B cell (primary cell): ENCODE measurements at regions not wholly inside any gene's neighbourhood (a gene's known extent, or its start where the extent isn't known, plus 50 kb on each side); places are given as distances from the start of the nearest gene placed in this dataset.
"Not testable (repeated sequence)": the region's sequence is repeated elsewhere in the genome, so short reads cannot be mapped to it uniquely, and the experiment has no call there.

Experiments used
- ATAC-seq: fragments of 200-7000 bp; cut with Tn5 transposase; one replicate; pipeline ENCODE4 v1.10.0; 2021; ENCODE audit warnings: low read depth, mild to moderate bottlenecking, moderate number of reproducible peaks, moderate library complexity
- CTCF ChIA-PET: fragments of 350-600 bp; sonication (Branson Sonifier 250); formaldehyde crosslinking; loops from one replicate; lab custom pipeline; 2021; ENCODE audit warnings: antibody characterized with exemption, inconsistent platforms; lab: Charles Lee
- POLR2A ChIA-PET: fragments of 350-600 bp; sonication (Branson Sonifier 250); formaldehyde crosslinking; loops from one replicate; lab custom pipeline; 2021; ENCODE audit warnings: antibody characterized with exemption; lab: Charles Lee
- DNase-seq: peaks from one replicate; pipeline ENCODE4 v3.0.0; 2013
- H2AFZ ChIP-seq: 2 replicates; pipeline ENCODE4 v1.6.1; 2012; ENCODE audit warnings: mild to moderate bottlenecking, low read depth, low read length; ENCODE audit not compliant: insufficient read depth, poor library complexity, severe bottlenecking
- H3K27ac ChIP-seq, 2 donors: 1 replicate in 1 of 2; 2 replicates in 1 of 2; pipeline ENCODE4 v1.5.1; 2012 to 2013; ENCODE audit warnings: low read length in 2 of 2, mild to moderate bottlenecking in 2 of 2, moderate library complexity in 1 of 2
- H3K27me3 ChIP-seq, 4 experiments: fragments of 200-600 bp in 1 of 4; sonication (generic) in 1 of 4; replicated peaks in 1 of 4; 1 replicate in 2 of 4; 2 replicates in 2 of 4; pipeline versions ENCODE4 v1.6.1 to v1.7.0; 2013 to 2016; ENCODE audit warnings: low read length in 3 of 4, mild to moderate bottlenecking in 2 of 4, mixed read lengths in 1 of 4, moderate library complexity in 1 of 4; ENCODE audit not compliant: insufficient read depth in 4 of 4, control insufficient read depth in 3 of 4; ENCODE audit errors: control extremely low read depth in 1 of 4
- H3K36me3 ChIP-seq, 2 experiments: replicated peaks in 1 of 2; 1 replicate in 1 of 2; 2 replicates in 1 of 2; pipeline versions ENCODE4 v1.6.1 to v1.7.1; 2013; ENCODE audit warnings: low read length in 1 of 2; ENCODE audit not compliant: insufficient read depth in 2 of 2, control insufficient read depth in 1 of 2; ENCODE audit errors: control extremely low read depth in 1 of 2, extremely low read depth in 1 of 2
- H3K4me1 ChIP-seq, 2 donors: fragments of 200-600 bp in 1 of 2; sonication (generic) in 1 of 2; 1 replicate in 1 of 2; 2 replicates in 1 of 2; pipeline versions ENCODE4 v1.5.1 to v1.6.1; 2013 to 2017; ENCODE audit warnings: low read length in 2 of 2; ENCODE audit not compliant: control insufficient read depth in 2 of 2, insufficient read depth in 2 of 2
- H3K4me2 ChIP-seq: replicated peaks from 2 replicates; pipeline ENCODE3; 2012; ENCODE audit warnings: mild to moderate bottlenecking, low read depth, low read length; ENCODE audit not compliant: poor library complexity, severe bottlenecking
- H3K4me3 ChIP-seq, 5 experiments: fragments of 200-600 bp in 1 of 5; sonication (generic) in 1 of 5; 1 replicate in 3 of 5; 2 replicates in 2 of 5; pipeline versions ENCODE4 v1.5.1 to v1.7.0; 2011 to 2016; ENCODE audit warnings: low read length in 4 of 5, mild to moderate bottlenecking in 4 of 5, low read depth in 2 of 5, control low read depth in 1 of 5, moderate library complexity in 1 of 5; ENCODE audit not compliant: insufficient read depth in 1 of 5; ENCODE audit errors: control extremely low read depth in 1 of 5, extremely low read depth in 1 of 5
- H3K79me2 ChIP-seq: fragments of 200-600 bp; sonication (generic); one replicate; pipeline ENCODE4 v1.6.0; 2016; ENCODE audit warnings: low read length; ENCODE audit not compliant: control insufficient read depth, insufficient read depth
- H3K9ac ChIP-seq: fragments of 200-600 bp; sonication (generic); 2 replicates; pipeline ENCODE4 v1.6.1; 2017; ENCODE audit warnings: mild to moderate bottlenecking, low read length, moderate library complexity
- H3K9me3 ChIP-seq, 3 donors: one replicate each; pipeline versions ENCODE4 v1.6.1 to v1.7.1; 2013; ENCODE audit warnings: low read length in 2 of 3; ENCODE audit not compliant: control insufficient read depth in 2 of 3, insufficient read depth in 1 of 3; ENCODE audit errors: control extremely low read depth in 1 of 3
- H4K20me1 ChIP-seq: 2 replicates; pipeline ENCODE4 v1.6.0; 2012; ENCODE audit warnings: mild to moderate bottlenecking, low read length; ENCODE audit not compliant: insufficient read depth, control insufficient read depth, poor library complexity, severe bottlenecking
- H3K27ac Mint-ChIP-seq: one replicate; pipeline ENCODE4 v1.8.0; 2021; ENCODE audit warnings: mixed read lengths
- H3K27me3 Mint-ChIP-seq: one replicate; pipeline ENCODE4 v1.8.0; 2021; ENCODE audit warnings: mixed read lengths
- H3K4me1 Mint-ChIP-seq: one replicate; pipeline ENCODE4 v1.8.0; 2021; ENCODE audit warnings: mixed read lengths
- H3K4me3 Mint-ChIP-seq: one replicate; pipeline ENCODE4 v1.8.0; 2021; ENCODE audit warnings: mixed read lengths
- H3K9me3 Mint-ChIP-seq: one replicate; pipeline ENCODE4 v1.8.0; 2022; ENCODE audit warnings: mixed read lengths; ENCODE audit not compliant: insufficient read depth
- CTCF ChIP-seq: fragments of 200-600 bp; IDR thresholded peaks from one replicate; pipeline ENCODE4 v1.8.0; 2022; ENCODE audit warnings: antibody characterized with exemption, mild to moderate bottlenecking
- WGBS: methylation state at CpG from one replicate; pipeline ENCODE4 v1.1.5; 2013; ENCODE audit warnings: missing lambda C conversion rate; ENCODE audit not compliant: insufficient coverage; 5-methylcytosine and 5-hydroxymethylcytosine counted together
- intact Hi-C: fragments of 100-400 bp; cut with micrococcal nuclease; formaldehyde crosslinking; loops from one replicate; pipeline ENCODE4 v1.10.0; 2022

DNA sequence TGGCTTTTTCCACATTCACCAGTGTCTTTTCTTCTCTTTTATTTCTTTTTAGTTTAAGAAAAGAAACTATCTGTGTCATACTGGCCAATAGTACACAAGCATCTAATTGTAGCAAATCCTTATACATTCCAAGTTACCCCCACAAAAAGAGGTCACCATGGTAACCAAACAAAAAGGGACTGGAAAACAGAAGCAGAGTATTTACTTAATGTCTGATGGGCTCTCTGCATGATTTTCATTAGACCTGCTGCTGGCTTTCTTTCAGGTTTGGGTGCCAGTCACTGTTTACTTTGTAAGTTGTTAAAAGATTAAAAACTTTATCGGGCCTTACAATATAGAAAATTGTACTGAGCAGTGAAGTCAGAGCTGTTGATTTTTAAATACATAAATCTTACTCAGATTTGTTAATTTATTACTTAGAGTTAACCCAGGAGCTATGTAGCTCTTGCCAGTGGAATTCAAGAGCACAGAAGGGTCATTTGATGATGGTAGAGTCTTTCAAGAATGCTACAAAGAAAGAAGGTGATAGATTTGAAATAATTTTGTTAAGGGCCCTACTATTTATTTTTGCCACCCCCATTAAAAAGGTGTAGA is 123.9 kb downstream of the BRMS1L start:
- no peaks in the 10 kb centered on the region for H3K4me1 Mint-ChIP-seq
- Histone ChIP-seq H3K27me3 (no peaks in the 10 kb centered on the region), H3K4me2 (no peak overlapping the region), H3K9ac (no peak overlapping the region), H3K4me1 (no peaks in the 10 kb centered on the region), H3K27ac (no peak overlapping the region), H3K9me3 (no peaks in the 10 kb centered on the region), H3K36me3 (no peaks in the 10 kb centered on the region), H3K79me2 (no peaks in the 10 kb centered on the region), H4K20me1 (no peaks in the 10 kb centered on the region), H2AFZ (no peak overlapping the region), H3K4me3 (no peak overlapping the region)
- no peak overlapping the region for H3K27ac Mint-ChIP-seq
- no peak for DNase-seq
- no peak for ATAC-seq
- POLR2A ChIA-PET, result no interaction called here
- no peak overlapping the region for H3K4me3 Mint-ChIP-seq
- TF ChIP-seq CTCF, result no peak
- CTCF ChIA-PET, result no interaction called here
- no CpG with 5 or more reads among the region's 1 CpG for WGBS
- intact Hi-C loops, result no loop called here
- H3K27me3 Mint-ChIP-seq, result peaks cover 15% of the 10 kb centered on the region
- H3K9me3 Mint-ChIP-seq, result no peaks in the 10 kb centered on the region

- H3K4me3 ChIP-seq, DNase-seq, intact Hi-C loops, H3K4me1 Mint-ChIP-seq, H3K9me3 ChIP-seq, H4K20me1 ChIP-seq, ATAC-seq, H3K4me2 ChIP-seq, H3K4me1 ChIP-seq, H3K36me3 ChIP-seq, POLR2A ChIA-PET, H3K4me3 Mint-ChIP-seq, H3K27ac ChIP-seq, H3K9me3 Mint-ChIP-seq, H3K79me2 ChIP-seq, H3K27ac Mint-ChIP-seq, H2AFZ ChIP-seq, H3K9ac ChIP-seq, CTCF ChIA-PET, H3K27me3 ChIP-seq: not testable (repeated sequence)
- WGBS, result 67% methylated on average over 6 of the region's 14 CpGs
- peaks cover 13% of the 10 kb centered on the region for H3K27me3 Mint-ChIP-seq
Observed at GRCh38 chr14:35947983-35948382, 121.8 kb downstream of the BRMS1L start.
